ENCODE measurements at regions not wholly inside any gene's neighbourhood (a gene's known extent, or its start where the extent isn't known, plus 50 kb on each side); places are given as distances from the start of the nearest gene placed in this dataset.

DNA sequence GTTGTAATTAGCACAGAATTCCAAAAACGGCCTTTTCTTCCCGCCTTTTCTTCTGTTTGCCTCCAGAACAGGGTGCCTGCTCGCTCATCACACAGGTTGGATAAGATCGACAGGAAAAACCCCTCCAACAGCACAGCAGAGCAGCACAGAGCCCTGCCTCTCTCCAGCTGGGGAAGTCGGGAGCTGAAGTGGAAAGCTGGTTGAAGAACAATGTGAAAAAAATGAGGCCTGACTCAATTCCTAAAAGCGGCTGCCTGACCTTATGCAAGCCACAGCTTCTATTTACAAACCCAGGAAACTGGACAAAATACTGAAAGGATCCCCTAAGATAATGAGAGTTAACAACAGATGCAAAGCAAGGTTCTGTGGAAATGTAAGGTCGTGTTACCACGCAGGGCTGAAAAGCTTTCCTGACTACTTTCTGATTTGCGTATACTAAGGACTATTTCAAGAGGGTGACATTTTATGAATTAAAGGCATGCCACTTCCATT is 116.9 kb downstream of the TTLL2 start:
- intact Hi-C loops (cut with DNase I; ENCODE audit: low total_unique reads) = no loop called here
- no peaks in the 10 kb centered on the region for H3K36me3 ChIP-seq
- TF ChIP-seq, protein P1, sequence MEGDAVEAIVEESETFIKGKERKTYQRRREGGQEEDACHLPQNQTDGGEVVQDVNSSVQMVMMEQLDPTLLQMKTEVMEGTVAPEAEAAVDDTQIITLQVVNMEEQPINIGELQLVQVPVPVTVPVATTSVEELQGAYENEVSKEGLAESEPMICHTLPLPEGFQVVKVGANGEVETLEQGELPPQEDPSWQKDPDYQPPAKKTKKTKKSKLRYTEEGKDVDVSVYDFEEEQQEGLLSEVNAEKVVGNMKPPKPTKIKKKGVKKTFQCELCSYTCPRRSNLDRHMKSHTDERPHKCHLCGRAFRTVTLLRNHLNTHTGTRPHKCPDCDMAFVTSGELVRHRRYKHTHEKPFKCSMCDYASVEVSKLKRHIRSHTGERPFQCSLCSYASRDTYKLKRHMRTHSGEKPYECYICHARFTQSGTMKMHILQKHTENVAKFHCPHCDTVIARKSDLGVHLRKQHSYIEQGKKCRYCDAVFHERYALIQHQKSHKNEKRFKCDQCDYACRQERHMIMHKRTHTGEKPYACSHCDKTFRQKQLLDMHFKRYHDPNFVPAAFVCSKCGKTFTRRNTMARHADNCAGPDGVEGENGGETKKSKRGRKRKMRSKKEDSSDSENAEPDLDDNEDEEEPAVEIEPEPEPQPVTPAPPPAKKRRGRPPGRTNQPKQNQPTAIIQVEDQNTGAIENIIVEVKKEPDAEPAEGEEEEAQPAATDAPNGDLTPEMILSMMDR (IDR thresholded peaks at IDR 0.05) = no peak
- no peak for TF ChIP-seq POLR2A (IDR thresholded peaks at IDR 0.05)
- no peak for TF ChIP-seq EP300 (IDR thresholded peaks at IDR 0.05; ENCODE audit: low read depth)
- TF ChIP-seq POLR2AphosphoS5 (IDR thresholded peaks at IDR 0.05) = no peak
- H3K4me3 ChIP-seq = no peak overlapping the region
- no peak for DNase-seq
- no peak overlapping the region for H3K27ac ChIP-seq
- no peaks in the 10 kb centered on the region for H3K4me1 ChIP-seq
- no peaks in the 10 kb centered on the region for H3K9me3 ChIP-seq
- no peaks in the 10 kb centered on the region for H3K27me3 ChIP-seq
- 66 to 70% methylated on average over 7 to 9 of the region's 9 CpGs for WGBS, 2 donors (ENCODE audit: low coverage in 1 of 2)
- in situ Hi-C loops (cut with MboI; ENCODE audit: low pct_ligation_motif_present in 1 of 4, low pct_unique_long_range_greater_than_20kb in 1 of 4, low sequenced_read_pairs in 3 of 4) = no loop called here

DNA sequence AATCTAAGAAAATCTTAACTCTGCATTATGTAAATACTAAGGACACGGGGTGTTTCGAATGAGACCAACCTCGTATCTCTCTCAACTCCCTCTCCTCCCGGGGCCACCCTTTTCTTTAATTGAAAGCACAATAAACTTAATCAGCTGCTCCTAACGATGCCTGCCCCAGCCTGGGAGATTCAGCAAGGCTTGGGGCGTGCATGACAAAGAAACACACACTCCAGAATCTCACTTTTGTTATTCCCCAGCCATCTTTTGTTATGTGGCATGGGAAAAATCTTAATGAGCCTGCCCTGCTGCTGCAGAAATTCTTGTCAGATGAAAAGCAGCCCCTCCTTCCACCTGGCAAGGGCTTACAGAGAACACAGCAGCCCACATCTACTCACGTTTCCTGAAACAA is 117.4 kb downstream of the TTLL2 start:
- DNase-seq = no peak
- no peak overlapping the region for H3K27ac ChIP-seq
- H3K4me3 ChIP-seq = no peak overlapping the region
- H3K36me3 ChIP-seq = no peaks in the 10 kb centered on the region
- 53 to 56% methylated on average over 6 to 7 of the region's 7 CpGs for WGBS, 2 donors (ENCODE audit: low coverage in 1 of 2)
- no peaks in the 10 kb centered on the region for H3K9me3 ChIP-seq
- intact Hi-C loops (cut with DNase I; ENCODE audit: low total_unique reads) = no loop called here
- H3K4me1 ChIP-seq = no peaks in the 10 kb centered on the region
- TF ChIP-seq, protein P1 (IDR thresholded peaks at IDR 0.05) = no peak
- no peak for TF ChIP-seq POLR2A (IDR thresholded peaks at IDR 0.05)
- TF ChIP-seq POLR2AphosphoS5 (IDR thresholded peaks at IDR 0.05) = no peak
- no peak for TF ChIP-seq EP300 (IDR thresholded peaks at IDR 0.05; ENCODE audit: low read depth)
- in situ Hi-C loops (cut with MboI; ENCODE audit: low pct_ligation_motif_present in 1 of 4, low pct_unique_long_range_greater_than_20kb in 1 of 4, low sequenced_read_pairs in 3 of 4) = no loop called here
- H3K27me3 ChIP-seq = no peaks in the 10 kb centered on the region

- Histone ChIP-seq H3K27me3 (no peaks in the 10 kb centered on the region), H3K4me1 (no peaks in the 10 kb centered on the region), H3K4me3 (no peak overlapping the region), H3K9me3 (no peaks in the 10 kb centered on the region), H3K27ac (no peak overlapping the region), H3K36me3 (no peaks in the 10 kb centered on the region)
- no peak for TF ChIP-seq EP300 (IDR thresholded peaks at IDR 0.05; ENCODE audit: low read depth)
- TF ChIP-seq, protein P1 (IDR thresholded peaks at IDR 0.05) = no peak
- TF ChIP-seq POLR2A (IDR thresholded peaks at IDR 0.05) = no peak
- no peak for TF ChIP-seq POLR2AphosphoS5 (IDR thresholded peaks at IDR 0.05)
- DNase-seq = no peak
- intact Hi-C loops (cut with DNase I; ENCODE audit: low total_unique reads) (no loop called here), in situ Hi-C loops (cut with MboI; ENCODE audit: low pct_ligation_motif_present in 1 of 4, low pct_unique_long_range_greater_than_20kb in 1 of 4, low sequenced_read_pairs in 3 of 4) (no loop called here)
- WGBS, 2 donors (ENCODE audit: low coverage in 1 of 2) = 73 to 81% methylated on average over 8 to 15 of the region's 15 CpGs
Observed at GRCh38 chr6:167442796-167443680, 118.2 kb downstream of the TTLL2 start.

DNA sequence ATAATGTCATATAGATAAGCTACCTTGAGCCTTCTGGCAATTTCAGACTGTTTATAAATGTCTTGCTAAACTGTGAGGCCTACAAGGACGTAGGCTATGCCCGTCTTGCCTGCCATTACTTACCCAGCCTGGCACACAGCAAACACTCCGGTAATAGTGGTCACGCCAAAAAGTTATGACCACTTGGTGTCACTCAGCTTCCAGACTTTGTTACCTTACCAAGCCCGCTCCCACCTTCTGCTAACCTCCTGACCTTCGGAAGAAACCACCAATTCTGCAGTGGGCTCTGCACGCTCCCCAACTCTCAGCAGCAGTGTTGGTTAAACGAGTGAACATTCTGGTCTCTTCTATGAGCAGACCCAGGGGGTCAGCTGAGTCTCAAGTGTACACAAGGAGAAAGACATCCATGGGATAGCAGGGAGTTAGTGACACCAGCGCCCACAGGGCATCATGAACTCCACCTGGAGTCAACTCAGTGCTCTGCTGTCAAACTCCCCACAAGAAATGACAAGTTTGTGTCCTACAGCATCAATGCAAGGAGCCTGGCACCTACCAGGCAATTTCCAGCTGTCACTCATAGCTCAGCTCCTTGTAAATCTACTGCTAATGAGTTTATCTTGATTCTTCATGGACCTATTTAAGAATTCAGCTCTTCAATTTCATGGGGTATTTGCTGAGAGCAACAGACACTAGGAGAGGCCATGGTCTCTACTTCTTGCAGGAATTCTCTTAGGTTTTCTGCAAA is 119.9 kb downstream of the TTLL2 start:
- intact Hi-C loops (cut with DNase I; ENCODE audit: low total_unique reads) (no loop called here), in situ Hi-C loops (cut with MboI; ENCODE audit: low pct_ligation_motif_present in 1 of 4, low pct_unique_long_range_greater_than_20kb in 1 of 4, low sequenced_read_pairs in 3 of 4) (no loop called here)
- no peak overlapping the region for H3K4me3 ChIP-seq
- TF ChIP-seq, protein P1 (IDR thresholded peaks at IDR 0.05) = no peak
- TF ChIP-seq EP300 (IDR thresholded peaks at IDR 0.05; ENCODE audit: low read depth) (no peak), POLR2A (IDR thresholded peaks at IDR 0.05) (no peak), POLR2AphosphoS5 (IDR thresholded peaks at IDR 0.05) (no peak)
- H3K4me1 ChIP-seq = peaks cover 0 to 11% (median 7%) of the 10 kb centered on the region in 4 donors
- no peak overlapping the region for H3K27ac ChIP-seq
- H3K9me3 ChIP-seq = no peaks in the 10 kb centered on the region
- no peaks in the 10 kb centered on the region for H3K36me3 ChIP-seq
- 89% methylated on average over 9 of the region's 9 CpGs; no CpG with 5 or more reads in 1 of the 2 donors for WGBS, 2 donors (ENCODE audit: low coverage in 1 of 2)
- no peaks in the 10 kb centered on the region for H3K27me3 ChIP-seq
- DNase-seq = no peak
